GM12892 (cell line): ENCODE measurements at regions not wholly inside any gene's neighbourhood (a gene's known extent, or its start where the extent isn't known, plus 50 kb on each side); places are given as distances from the start of the nearest gene placed in this dataset.

ENCODE experiments used
- POLR2A ChIP-seq: IDR thresholded peaks from 2 replicates; pipeline ENCODE4 v1.6.1; 2011; ENCODE audit warnings: low read depth, low read length, control low read depth
- POLR2AphosphoS5 ChIP-seq: IDR thresholded peaks from 2 replicates; pipeline ENCODE4 v1.6.1; 2011; ENCODE audit warnings: low read depth, low read length, control low read depth

DNA sequence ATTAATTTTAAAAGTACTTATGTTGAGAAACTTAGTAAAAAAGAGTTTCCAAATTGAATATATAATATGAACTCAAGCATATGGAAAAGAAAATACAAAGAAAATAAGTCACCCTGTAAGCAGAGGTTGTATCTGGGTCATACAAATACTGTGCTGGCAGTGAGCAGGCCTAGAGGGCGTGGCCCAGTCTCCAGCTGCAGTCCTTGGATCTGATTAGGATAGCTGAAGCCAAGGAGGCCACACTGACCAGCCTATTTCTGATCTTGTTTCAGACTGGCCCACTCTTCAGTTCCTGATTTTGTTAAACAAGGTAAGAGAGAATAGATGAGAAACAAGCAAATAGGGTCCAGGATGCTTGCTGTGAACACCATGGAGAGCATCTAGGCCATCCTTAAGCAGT is 228.8 kb downstream of the EPM2A start:
- TF ChIP-seq POLR2AphosphoS5 (no peak), POLR2A (no peak)
